PC-3 (cell line): ENCODE measurements at regions not wholly inside any gene's neighbourhood (a gene's known extent, or its start where the extent isn't known, plus 50 kb on each side); places are given as distances from the start of the nearest gene placed in this dataset.

Experiments used
- EZH2 ChIP-seq: fragments of 300-600 bp; sonication (generic); IDR thresholded peaks from one replicate; pipeline ENCODE4 v1.6.1; 2017; ENCODE audit warnings: antibody characterized with exemption, mild to moderate bottlenecking, low read length; ENCODE audit not compliant: unreplicated experiment
- EZH2phosphoT487 ChIP-seq: fragments of 300-600 bp; sonication (generic); IDR thresholded peaks from 2 replicates; pipeline ENCODE4 v1.6.1; 2018; ENCODE audit warnings: mild to moderate bottlenecking, antibody characterized with exemption, low read length, borderline replicate concordance
- TF ChIP-seq, protein P1 (sequence below): fragments of 300-600 bp; sonication (generic); conservative IDR thresholded peaks from 2 replicates; pipeline ENCODE4 v1.5.1; 2017; ENCODE audit warnings: antibody characterized with exemption, low read depth, mild to moderate bottlenecking, low read length

DNA sequence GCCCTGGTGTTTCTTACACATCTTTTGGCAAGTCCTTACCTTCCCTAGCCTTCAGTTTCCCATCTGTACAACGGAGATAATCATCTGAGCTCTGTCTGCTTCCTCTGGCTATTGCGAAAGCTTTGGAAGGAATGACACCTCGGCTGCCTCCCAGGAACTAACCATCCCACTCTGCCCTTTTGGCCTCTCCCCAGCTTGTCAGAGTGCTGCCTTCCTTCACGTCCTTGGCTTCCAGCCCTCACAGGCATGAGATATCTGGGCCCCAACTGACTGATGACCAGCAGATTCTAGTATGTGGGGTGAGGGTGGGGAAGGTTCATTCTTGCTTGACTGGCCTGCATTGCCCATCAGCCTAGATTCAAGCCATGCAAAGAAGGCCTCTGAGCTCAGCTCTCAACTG is 253.1 kb upstream of the FGGY start:
- TF ChIP-seq, protein P1, sequence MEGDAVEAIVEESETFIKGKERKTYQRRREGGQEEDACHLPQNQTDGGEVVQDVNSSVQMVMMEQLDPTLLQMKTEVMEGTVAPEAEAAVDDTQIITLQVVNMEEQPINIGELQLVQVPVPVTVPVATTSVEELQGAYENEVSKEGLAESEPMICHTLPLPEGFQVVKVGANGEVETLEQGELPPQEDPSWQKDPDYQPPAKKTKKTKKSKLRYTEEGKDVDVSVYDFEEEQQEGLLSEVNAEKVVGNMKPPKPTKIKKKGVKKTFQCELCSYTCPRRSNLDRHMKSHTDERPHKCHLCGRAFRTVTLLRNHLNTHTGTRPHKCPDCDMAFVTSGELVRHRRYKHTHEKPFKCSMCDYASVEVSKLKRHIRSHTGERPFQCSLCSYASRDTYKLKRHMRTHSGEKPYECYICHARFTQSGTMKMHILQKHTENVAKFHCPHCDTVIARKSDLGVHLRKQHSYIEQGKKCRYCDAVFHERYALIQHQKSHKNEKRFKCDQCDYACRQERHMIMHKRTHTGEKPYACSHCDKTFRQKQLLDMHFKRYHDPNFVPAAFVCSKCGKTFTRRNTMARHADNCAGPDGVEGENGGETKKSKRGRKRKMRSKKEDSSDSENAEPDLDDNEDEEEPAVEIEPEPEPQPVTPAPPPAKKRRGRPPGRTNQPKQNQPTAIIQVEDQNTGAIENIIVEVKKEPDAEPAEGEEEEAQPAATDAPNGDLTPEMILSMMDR = no peak
- TF ChIP-seq EZH2phosphoT487 (no peak), EZH2 (no peak)
